Uterus (tissue), 2 donors: ENCODE measurements at regions not wholly inside any gene's neighbourhood (a gene's known extent, or its start where the extent isn't known, plus 50 kb on each side); places are given as distances from the start of the nearest gene placed in this dataset.

Experiments used
- POLR2A ChIP-seq, 2 donors: fragments of 450-650 bp; IDR thresholded peaks; one replicate each; pipeline ENCODE4 v1.6.1; 2016; ENCODE audit warnings: antibody characterized with exemption in 2 of 2, mild to moderate bottlenecking in 1 of 2, moderate library complexity in 1 of 2
- TF ChIP-seq, protein P1 (sequence below), 4 experiments: fragments of 200-600 bp in 2 of 4; fragments of 450-650 bp in 2 of 4; sonication (generic) in 2 of 4; IDR thresholded peaks; one replicate each; pipeline ENCODE4 v1.5.1; 2016 to 2019; ENCODE audit warnings: antibody characterized with exemption in 4 of 4, mild to moderate bottlenecking in 2 of 4, moderate library complexity in 1 of 4

DNA sequence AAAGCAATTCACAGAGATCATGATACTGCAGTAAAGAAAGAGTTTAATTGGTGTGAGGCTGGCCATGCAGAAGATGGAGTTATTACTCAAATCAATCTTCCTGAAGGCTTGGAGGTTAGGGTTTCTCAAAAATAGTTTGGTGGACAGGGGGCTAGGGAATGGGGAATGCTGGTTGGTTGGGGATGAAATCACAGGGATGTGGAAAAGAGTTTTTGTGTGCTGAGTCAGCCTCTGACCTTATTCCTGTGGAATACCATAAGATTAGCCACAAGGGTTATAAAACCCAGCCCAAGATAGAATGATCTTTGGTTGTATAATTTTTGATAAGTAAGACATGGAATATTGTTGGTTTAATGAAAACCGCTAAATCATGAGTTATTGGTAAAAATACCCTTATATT lies 764.3 kb downstream of the TYW1 start:
- TF ChIP-seq, protein P1, sequence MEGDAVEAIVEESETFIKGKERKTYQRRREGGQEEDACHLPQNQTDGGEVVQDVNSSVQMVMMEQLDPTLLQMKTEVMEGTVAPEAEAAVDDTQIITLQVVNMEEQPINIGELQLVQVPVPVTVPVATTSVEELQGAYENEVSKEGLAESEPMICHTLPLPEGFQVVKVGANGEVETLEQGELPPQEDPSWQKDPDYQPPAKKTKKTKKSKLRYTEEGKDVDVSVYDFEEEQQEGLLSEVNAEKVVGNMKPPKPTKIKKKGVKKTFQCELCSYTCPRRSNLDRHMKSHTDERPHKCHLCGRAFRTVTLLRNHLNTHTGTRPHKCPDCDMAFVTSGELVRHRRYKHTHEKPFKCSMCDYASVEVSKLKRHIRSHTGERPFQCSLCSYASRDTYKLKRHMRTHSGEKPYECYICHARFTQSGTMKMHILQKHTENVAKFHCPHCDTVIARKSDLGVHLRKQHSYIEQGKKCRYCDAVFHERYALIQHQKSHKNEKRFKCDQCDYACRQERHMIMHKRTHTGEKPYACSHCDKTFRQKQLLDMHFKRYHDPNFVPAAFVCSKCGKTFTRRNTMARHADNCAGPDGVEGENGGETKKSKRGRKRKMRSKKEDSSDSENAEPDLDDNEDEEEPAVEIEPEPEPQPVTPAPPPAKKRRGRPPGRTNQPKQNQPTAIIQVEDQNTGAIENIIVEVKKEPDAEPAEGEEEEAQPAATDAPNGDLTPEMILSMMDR (IDR thresholded peaks at IDR 0.05) = no peak
- no peak for TF ChIP-seq POLR2A (IDR thresholded peaks at IDR 0.05)
